GM12872 (cell line): ENCODE measurements at regions not wholly inside any gene's neighbourhood (a gene's known extent, or its start where the extent isn't known, plus 50 kb on each side); places are given as distances from the start of the nearest gene placed in this dataset.

Source experiments
- CTCF ChIP-seq: IDR thresholded peaks from 3 replicates; pipeline ENCODE4 v1.5.1; 2011; ENCODE audit warnings: low read depth, mild to moderate bottlenecking, low read length, moderate library complexity; ENCODE audit not compliant: insufficient read depth

- no peak for TF ChIP-seq CTCF
These were observed 481.5 kb downstream of the TSN start for GRCh38 chr2:122236925-122237324.

- TF ChIP-seq CTCF, result no peak
These were observed 482.0 kb downstream of the TSN start for GRCh38 chr2:122237450-122237849.

GRCh38 chr2:122238006-122238559 is 482.6 kb downstream of the TSN start:
- no peak for TF ChIP-seq CTCF

- TF ChIP-seq CTCF, result no peak
These were observed 484.0 kb downstream of the TSN start for GRCh38 chr2:122239440-122239839.

GRCh38 chr2:122244598-122245229 is 489.3 kb downstream of the TSN start:
- no peak for TF ChIP-seq CTCF

GRCh38 chr2:122249673-122250072 is 494.2 kb downstream of the TSN start:
- no peak for TF ChIP-seq CTCF

- TF ChIP-seq CTCF, result no peak
These were observed 495.7 kb downstream of the TSN start for GRCh38 chr2:122251158-122251557.
